Body of pancreas (tissue), 4 donors: ENCODE measurements at regions not wholly inside any gene's neighbourhood (a gene's known extent, or its start where the extent isn't known, plus 50 kb on each side); places are given as distances from the start of the nearest gene placed in this dataset.

Experiments used
- ATAC-seq: fragments of 150-250 bp; one replicate; pipeline ENCODE4 v1.9.1; 2016
- DNase-seq, 4 donors: peaks; one replicate each; pipeline ENCODE4 v3.0.0-alpha.2; 2019
- H3K27ac ChIP-seq, 4 donors: fragments of 200-600 bp; sonication (generic); 1 replicate in 3 of 4; 2 replicates in 1 of 4; pipeline versions ENCODE4 v1.5.1 to v1.6.1; 2016 to 2019; ENCODE audit warnings: mild to moderate bottlenecking in 1 of 4, mixed read lengths in 1 of 4, moderate library complexity in 1 of 4
- H3K27me3 ChIP-seq, 2 donors: fragments of 200-600 bp; sonication (generic); one replicate each; pipeline ENCODE4 v1.6.0; 2016; ENCODE audit warnings: mild to moderate bottlenecking in 1 of 2
- H3K36me3 ChIP-seq, 2 donors: fragments of 200-600 bp; sonication (generic); replicated peaks in 1 of 2; 2 replicates each; pipeline ENCODE4 v1.5.1; 2016; ENCODE audit warnings: low read depth in 2 of 2; ENCODE audit not compliant: insufficient read depth in 1 of 2
- H3K4me1 ChIP-seq: fragments of 200-600 bp; sonication (generic); one replicate; pipeline ENCODE4 v1.6.0; 2016
- H3K4me3 ChIP-seq, 2 donors: fragments of 200-600 bp; sonication (generic); 1 replicate in 1 of 2; 2 replicates in 1 of 2; pipeline ENCODE4 v1.5.1; 2016 to 2019
- H3K9me3 ChIP-seq, 3 donors: fragments of 200-600 bp; sonication (generic); 1 replicate in 2 of 3; 2 replicates in 1 of 3; pipeline ENCODE4 v1.5.1; 2016
- POLR2A ChIP-seq, 3 donors: fragments of 450-650 bp; IDR thresholded peaks; one replicate each; pipeline ENCODE4 v1.6.1; 2016; ENCODE audit warnings: antibody characterized with exemption in 3 of 3, mild to moderate bottlenecking in 2 of 3
- WGBS, 2 donors: methylation state at CpG; one replicate each; pipeline ENCODE4 v1.1.5; 2017; 5-methylcytosine and 5-hydroxymethylcytosine counted together
- intact Hi-C: fragments of 100-400 bp; cut with DNase I; formaldehyde crosslinking; loops from one replicate; pipeline ENCODE4 v1.15.1; 2023
- TF ChIP-seq, protein P1 (sequence below), 7 experiments: fragments of 450-650 bp in 4 of 7; fragments of 200-600 bp in 3 of 7; sonication (generic) in 3 of 7; IDR thresholded peaks; one replicate each; pipeline ENCODE4 v1.5.1; 2016 to 2019; ENCODE audit warnings: antibody characterized with exemption in 7 of 7

DNA sequence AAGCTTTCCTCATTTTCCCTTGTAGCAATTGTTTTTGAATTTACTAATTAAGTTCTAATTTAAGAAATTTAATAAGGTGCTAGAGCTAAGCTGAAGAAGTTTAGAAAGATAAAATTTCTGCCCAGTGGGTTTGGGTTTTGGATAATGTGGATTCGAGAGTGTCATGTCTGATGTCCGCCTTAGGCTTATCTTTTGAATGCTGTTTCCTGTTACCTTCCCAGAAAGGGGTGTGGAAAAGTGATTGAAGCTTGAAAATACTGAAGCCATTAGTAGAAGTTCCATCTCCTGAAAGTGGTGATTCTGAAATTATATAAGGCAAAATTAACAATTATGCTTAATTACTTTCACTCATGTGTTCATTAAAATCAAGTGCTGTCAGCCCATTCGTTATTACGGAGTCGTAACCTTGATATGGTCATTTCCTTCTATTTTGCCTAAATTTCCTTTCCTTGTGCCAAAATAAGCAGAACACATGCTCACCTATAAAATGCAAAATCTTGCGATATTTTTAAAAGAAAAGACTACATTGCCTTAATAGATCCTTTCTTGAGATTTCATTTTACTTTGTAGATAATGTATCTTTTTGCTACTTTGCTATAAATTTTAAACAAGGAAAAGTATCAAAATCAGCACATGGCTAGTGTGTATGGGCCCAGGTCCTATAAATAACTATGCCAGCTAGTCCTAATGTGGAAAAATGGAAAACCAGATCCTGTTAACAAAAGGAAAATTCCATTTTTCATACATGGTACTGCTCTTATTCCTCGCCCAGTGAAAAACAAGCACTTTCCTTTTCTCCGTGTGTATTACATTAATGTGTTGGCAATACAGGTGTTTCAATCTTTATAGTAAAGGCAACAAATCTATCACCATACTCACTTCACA is 97.3 kb downstream of the ICOS start:
- Histone ChIP-seq H3K27me3 (no peaks in the 10 kb centered on the region), H3K4me1 (no peaks in the 10 kb centered on the region), H3K4me3 (no peak overlapping the region), H3K36me3 (no peaks in the 10 kb centered on the region), H3K9me3 (no peaks in the 10 kb centered on the region), H3K27ac (no peak overlapping the region)
- 87 to 89% methylated on average over 8 of the region's 8 CpGs for WGBS, 2 donors
- TF ChIP-seq POLR2A (IDR thresholded peaks at IDR 0.05) = no peak
- TF ChIP-seq, protein P1, sequence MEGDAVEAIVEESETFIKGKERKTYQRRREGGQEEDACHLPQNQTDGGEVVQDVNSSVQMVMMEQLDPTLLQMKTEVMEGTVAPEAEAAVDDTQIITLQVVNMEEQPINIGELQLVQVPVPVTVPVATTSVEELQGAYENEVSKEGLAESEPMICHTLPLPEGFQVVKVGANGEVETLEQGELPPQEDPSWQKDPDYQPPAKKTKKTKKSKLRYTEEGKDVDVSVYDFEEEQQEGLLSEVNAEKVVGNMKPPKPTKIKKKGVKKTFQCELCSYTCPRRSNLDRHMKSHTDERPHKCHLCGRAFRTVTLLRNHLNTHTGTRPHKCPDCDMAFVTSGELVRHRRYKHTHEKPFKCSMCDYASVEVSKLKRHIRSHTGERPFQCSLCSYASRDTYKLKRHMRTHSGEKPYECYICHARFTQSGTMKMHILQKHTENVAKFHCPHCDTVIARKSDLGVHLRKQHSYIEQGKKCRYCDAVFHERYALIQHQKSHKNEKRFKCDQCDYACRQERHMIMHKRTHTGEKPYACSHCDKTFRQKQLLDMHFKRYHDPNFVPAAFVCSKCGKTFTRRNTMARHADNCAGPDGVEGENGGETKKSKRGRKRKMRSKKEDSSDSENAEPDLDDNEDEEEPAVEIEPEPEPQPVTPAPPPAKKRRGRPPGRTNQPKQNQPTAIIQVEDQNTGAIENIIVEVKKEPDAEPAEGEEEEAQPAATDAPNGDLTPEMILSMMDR (IDR thresholded peaks at IDR 0.05) = no peak
- DNase-seq (no peak), ATAC-seq (no peak)
- intact Hi-C loops = no loop called here

DNA sequence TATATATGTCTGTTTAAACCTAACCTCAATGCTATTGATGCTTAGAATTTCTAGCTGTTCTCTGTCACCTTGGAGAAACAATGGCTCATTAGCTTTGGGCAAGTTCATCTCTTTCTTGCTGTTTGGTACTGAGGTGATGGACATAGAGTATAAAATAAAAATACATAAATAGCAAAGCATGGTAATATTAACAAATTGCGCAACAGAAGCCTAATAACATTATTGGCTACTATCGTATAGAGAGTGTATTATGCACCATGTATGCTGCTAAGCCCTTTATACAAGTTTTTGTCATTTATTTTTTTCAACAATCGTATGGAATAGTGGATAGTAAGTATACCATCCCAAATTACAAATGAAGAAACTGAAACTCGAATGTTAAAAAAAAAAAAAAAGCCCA is 100.1 kb downstream of the ICOS start:
- no peak overlapping the region for H3K27ac ChIP-seq
- WGBS, 2 donors = 80 to 82% methylated on average over 4 of the region's 4 CpGs
- TF ChIP-seq POLR2A (IDR thresholded peaks at IDR 0.05) = no peak
- TF ChIP-seq, protein P1 (IDR thresholded peaks at IDR 0.05) = no peak
- no peaks in the 10 kb centered on the region for H3K4me1 ChIP-seq
- peaks cover 0 to 3% (median 0%) of the 10 kb centered on the region in 3 donors for H3K9me3 ChIP-seq
- no peak for DNase-seq
- H3K27me3 ChIP-seq = no peaks in the 10 kb centered on the region
- no peak overlapping the region for H3K4me3 ChIP-seq
- no peak for ATAC-seq
- H3K36me3 ChIP-seq = no peaks in the 10 kb centered on the region
- intact Hi-C loops = no loop called here

DNA sequence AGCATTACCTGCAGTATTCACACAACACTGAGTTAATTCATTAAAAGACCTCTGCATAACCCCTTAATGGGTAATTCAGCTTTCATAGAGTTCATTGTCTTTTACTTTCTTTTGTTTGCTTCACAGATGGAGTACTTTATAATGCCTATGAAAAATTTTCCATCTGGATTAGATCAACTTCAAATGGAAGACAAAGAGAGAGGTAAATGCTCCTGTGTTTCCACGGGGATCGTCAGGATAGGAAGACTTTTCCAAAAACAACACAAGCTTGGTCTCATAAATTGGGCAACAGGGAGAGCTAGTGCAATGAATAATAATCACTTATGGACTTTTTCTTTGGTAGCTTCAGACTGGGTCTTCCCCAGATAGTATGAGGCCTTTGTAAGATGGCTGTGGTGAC is 100.7 kb downstream of the ICOS start:
- H3K9me3 ChIP-seq = peaks cover 0 to 6% (median 0%) of the 10 kb centered on the region in 3 donors
- DNase-seq (no peak), ATAC-seq (no peak)
- H3K4me3 ChIP-seq = no peak overlapping the region
- intact Hi-C loops = no loop called here
- H3K36me3 ChIP-seq = no peaks in the 10 kb centered on the region
- H3K27me3 ChIP-seq = no peaks in the 10 kb centered on the region
- TF ChIP-seq, protein P1 (IDR thresholded peaks at IDR 0.05) = no peak
- no peak for TF ChIP-seq POLR2A (IDR thresholded peaks at IDR 0.05)
- WGBS, 2 donors = 80% methylated on average over 2 of the region's 2 CpGs
- no peaks in the 10 kb centered on the region for H3K4me1 ChIP-seq
- no peak overlapping the region for H3K27ac ChIP-seq

DNA sequence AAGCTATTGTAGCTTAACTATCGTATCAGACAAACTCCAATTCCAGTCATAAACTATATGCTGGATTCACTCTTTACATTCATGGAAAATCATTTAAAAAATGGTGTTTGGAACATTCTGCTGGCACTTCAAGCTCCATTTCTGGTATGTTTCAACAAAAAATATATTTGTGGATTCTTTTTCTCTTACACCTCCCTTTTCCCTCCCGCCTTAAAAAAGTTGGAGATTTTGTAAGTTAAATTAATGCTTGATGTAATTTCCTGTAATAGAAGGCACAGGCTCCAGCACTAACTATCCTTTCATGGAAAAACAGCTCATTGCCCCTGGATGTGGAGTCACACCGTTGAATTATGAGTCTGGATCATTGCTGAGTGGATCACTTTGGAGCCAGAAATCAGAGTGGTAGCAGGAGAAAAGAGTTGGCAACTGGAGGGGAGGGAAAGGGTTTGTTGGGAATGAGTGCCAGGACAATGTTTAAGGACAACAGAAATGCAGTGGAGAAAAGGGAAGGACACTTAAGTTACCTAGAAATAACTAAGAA is 102.8 kb downstream of the ICOS start:
- Histone ChIP-seq H3K4me1 (no peaks in the 10 kb centered on the region), H3K9me3 (peaks cover 0 to 6% (median 0%) of the 10 kb centered on the region in 3 donors), H3K4me3 (no peak overlapping the region), H3K36me3 (no peaks in the 10 kb centered on the region), H3K27ac (no peak overlapping the region), H3K27me3 (no peaks in the 10 kb centered on the region)
- no peak for TF ChIP-seq POLR2A (IDR thresholded peaks at IDR 0.05)
- TF ChIP-seq, protein P1 (IDR thresholded peaks at IDR 0.05) = no peak
- 75% methylated on average over 3 of the region's 3 CpGs for WGBS, 2 donors
- no peak for ATAC-seq
- no peak for DNase-seq
- intact Hi-C loops = no loop called here
